ENCODE measurements at regions not wholly inside any gene's neighbourhood (a gene's known extent, or its start where the extent isn't known, plus 50 kb on each side); places are given as distances from the start of the nearest gene placed in this dataset.
"Not testable (repeated sequence)": the region's sequence is repeated elsewhere in the genome, so short reads cannot be mapped to it uniquely, and the experiment has no call there.

- H3K36me3 ChIP-seq (ENCODE audit: control insufficient read depth in 1 of 2, insufficient read depth in 2 of 2, low read length in 2 of 2): no peaks in the 10 kb centered on the region
- no peak overlapping the region for H3K27ac ChIP-seq (ENCODE audit: low read length)
- no peaks in the 10 kb centered on the region for H3K27me3 ChIP-seq (ENCODE audit: low read depth, low read length)
- H3K4me3 ChIP-seq (ENCODE audit: low read depth in 1 of 2, low read length in 2 of 2): no peak overlapping the region
- no peaks in the 10 kb centered on the region for H3K9me3 ChIP-seq (ENCODE audit: control insufficient read depth in 1 of 2, low read length in 2 of 2)
- H3K4me1 ChIP-seq (ENCODE audit: control insufficient read depth in 1 of 2, insufficient read depth in 2 of 2, low read length in 2 of 2): no peaks in the 10 kb centered on the region
Observed at GRCh38 chr12:46898989-46899388, 73.2 kb upstream of the SLC38A4 start.

GRCh38 chr12:46900734-46901463 is 75.1 kb upstream of the SLC38A4 start:
- Histone ChIP-seq H3K27ac (ENCODE audit: low read length) (no peak overlapping the region), H3K36me3 (ENCODE audit: control insufficient read depth in 1 of 2, insufficient read depth in 2 of 2, low read length in 2 of 2) (no peaks in the 10 kb centered on the region), H3K27me3 (ENCODE audit: low read depth, low read length) (no peaks in the 10 kb centered on the region), H3K4me1 (ENCODE audit: control insufficient read depth in 1 of 2, insufficient read depth in 2 of 2, low read length in 2 of 2) (no peaks in the 10 kb centered on the region), H3K9me3 (ENCODE audit: control insufficient read depth in 1 of 2, low read length in 2 of 2) (no peaks in the 10 kb centered on the region), H3K4me3 (ENCODE audit: low read depth in 1 of 2, low read length in 2 of 2) (no peak overlapping the region)

DNA sequence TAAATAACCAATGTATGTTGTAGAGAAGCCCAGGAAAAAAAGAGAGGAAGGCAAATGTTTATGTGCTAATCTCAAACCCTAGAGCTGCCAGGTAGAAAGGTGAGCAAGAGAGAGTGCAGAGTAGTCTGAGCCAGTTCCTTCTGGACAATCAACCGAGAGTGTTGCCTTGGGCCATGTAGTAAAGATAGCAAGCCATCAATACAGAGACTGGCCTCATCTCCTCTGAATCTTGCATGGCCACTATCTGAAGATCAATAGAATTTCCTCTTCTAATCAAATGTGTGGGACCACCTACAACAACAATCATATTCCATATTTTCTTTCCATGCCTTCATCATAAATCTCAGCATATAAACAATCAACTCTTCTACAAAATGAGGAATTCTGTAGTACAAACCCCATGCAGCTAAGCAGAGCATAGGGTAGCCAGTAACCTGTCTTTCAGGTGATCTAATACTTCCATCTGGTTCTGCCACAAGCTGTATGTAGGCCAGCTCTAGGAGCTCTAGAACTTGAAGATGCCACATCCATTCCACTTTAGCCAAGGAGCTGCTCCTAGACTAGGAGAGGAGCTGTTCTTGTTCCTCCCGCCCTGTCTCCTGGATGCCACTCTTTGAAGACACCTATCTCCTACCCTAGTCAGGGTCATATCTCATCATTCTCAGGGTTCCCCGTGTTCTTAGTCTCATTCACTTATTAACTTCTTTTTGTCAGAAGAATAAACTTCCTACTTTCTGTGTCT is 75.8 kb upstream of the SLC38A4 start:
- Histone ChIP-seq H3K4me1 (ENCODE audit: control insufficient read depth in 1 of 2, insufficient read depth in 2 of 2, low read length in 2 of 2) (no peaks in the 10 kb centered on the region), H3K27me3 (ENCODE audit: low read depth, low read length) (no peaks in the 10 kb centered on the region), H3K36me3 (ENCODE audit: control insufficient read depth in 1 of 2, insufficient read depth in 2 of 2, low read length in 2 of 2) (no peaks in the 10 kb centered on the region), H3K27ac (ENCODE audit: low read length) (no peak overlapping the region), H3K9me3 (ENCODE audit: control insufficient read depth in 1 of 2, low read length in 2 of 2) (no peaks in the 10 kb centered on the region), H3K4me3 (ENCODE audit: low read depth in 1 of 2, low read length in 2 of 2) (no peak overlapping the region)

DNA sequence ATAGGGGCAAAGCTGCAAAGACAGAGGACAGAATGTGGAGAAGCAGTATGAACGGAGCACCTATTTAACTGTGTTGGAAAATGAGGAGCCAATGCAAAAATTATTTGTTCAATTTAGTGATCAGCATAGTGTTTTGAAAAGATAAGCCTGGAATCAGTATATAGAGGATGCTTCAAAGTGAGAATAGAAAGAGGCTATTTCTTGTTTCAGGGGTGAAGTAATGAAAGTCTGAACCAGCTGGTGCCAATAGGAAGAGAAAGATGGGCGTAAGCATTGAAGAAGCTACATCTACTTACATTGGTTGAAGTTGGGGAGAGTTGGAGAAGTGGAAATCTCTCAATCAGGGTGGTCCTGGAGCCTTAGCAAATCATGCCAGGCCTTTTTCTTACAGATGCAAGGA is 77.3 kb upstream of the SLC38A4 start:
- Histone ChIP-seq H3K4me1 (ENCODE audit: control insufficient read depth in 1 of 2, insufficient read depth in 2 of 2, low read length in 2 of 2) (no peaks in the 10 kb centered on the region), H3K9me3 (ENCODE audit: control insufficient read depth in 1 of 2, low read length in 2 of 2) (no peaks in the 10 kb centered on the region), H3K27me3 (ENCODE audit: low read depth, low read length) (no peaks in the 10 kb centered on the region), H3K4me3 (ENCODE audit: low read depth in 1 of 2, low read length in 2 of 2) (no peak overlapping the region), H3K27ac (ENCODE audit: low read length) (no peak overlapping the region), H3K36me3 (ENCODE audit: control insufficient read depth in 1 of 2, insufficient read depth in 2 of 2, low read length in 2 of 2) (no peaks in the 10 kb centered on the region)

GRCh38 chr12:46904406-46905238 is 78.8 kb upstream of the SLC38A4 start:
- Histone ChIP-seq H3K4me3 (ENCODE audit: low read depth in 1 of 2, low read length in 2 of 2) (no peak overlapping the region), H3K27ac (ENCODE audit: low read length) (no peak overlapping the region), H3K9me3 (ENCODE audit: control insufficient read depth in 1 of 2, low read length in 2 of 2) (no peaks in the 10 kb centered on the region), H3K4me1 (ENCODE audit: control insufficient read depth in 1 of 2, insufficient read depth in 2 of 2, low read length in 2 of 2) (no peaks in the 10 kb centered on the region), H3K27me3 (ENCODE audit: low read depth, low read length) (no peaks in the 10 kb centered on the region), H3K36me3 (ENCODE audit: control insufficient read depth in 1 of 2, insufficient read depth in 2 of 2, low read length in 2 of 2) (no peaks in the 10 kb centered on the region)

DNA sequence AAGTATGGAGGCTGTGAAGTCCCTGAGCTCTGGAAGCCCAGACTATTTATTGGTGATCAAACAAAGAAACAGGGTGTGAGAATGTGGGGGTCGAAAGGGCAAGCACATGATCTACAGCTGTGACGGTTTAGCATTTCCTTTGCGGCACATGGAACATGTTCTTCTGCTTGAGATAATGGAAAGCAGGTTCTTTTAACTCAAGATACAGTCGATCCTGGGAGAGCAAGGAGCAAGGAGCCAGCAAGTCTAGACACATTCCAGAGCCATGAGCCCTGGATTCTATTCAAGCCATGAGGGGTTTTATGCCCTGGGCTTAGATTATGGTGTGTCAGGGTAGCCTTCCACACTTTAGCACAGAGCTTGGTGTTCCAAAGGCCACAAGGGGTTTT is 79.4 kb upstream of the SLC38A4 start:
- not testable (repeated sequence) for H3K4me1 ChIP-seq (ENCODE audit: control insufficient read depth in 1 of 2, insufficient read depth in 2 of 2, low read length in 2 of 2); H3K4me3 ChIP-seq (ENCODE audit: low read depth in 1 of 2, low read length in 2 of 2); H3K36me3 ChIP-seq (ENCODE audit: control insufficient read depth in 1 of 2, insufficient read depth in 2 of 2, low read length in 2 of 2); H3K9me3 ChIP-seq (ENCODE audit: control insufficient read depth in 1 of 2, low read length in 2 of 2); H3K27ac ChIP-seq (ENCODE audit: low read length); H3K27me3 ChIP-seq (ENCODE audit: low read depth, low read length)

DNA sequence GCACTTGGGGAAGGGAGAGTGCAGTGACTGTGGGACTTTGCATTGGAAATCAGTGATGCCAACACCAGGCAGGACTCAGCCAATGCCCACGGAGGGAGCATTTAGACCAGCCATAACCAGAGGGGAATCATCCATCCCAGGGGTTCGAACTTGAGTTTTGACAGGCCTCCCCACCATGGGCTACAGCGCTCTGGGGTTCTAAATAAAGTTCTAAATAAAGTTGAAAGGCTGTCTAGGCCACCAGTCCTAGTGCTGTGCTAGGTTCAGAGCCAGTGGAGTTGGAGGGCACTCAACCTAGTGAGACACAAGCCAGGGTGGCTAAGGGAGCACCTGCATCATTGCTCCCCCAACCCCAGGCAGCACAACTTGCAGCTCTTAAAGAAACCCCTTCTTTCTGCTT is 82.0 kb upstream of the SLC38A4 start:
- Histone ChIP-seq H3K36me3 (ENCODE audit: control insufficient read depth in 1 of 2, insufficient read depth in 2 of 2, low read length in 2 of 2) (no peaks in the 10 kb centered on the region), H3K27me3 (ENCODE audit: low read depth, low read length) (no peaks in the 10 kb centered on the region), H3K27ac (ENCODE audit: low read length) (no peak overlapping the region), H3K4me1 (ENCODE audit: control insufficient read depth in 1 of 2, insufficient read depth in 2 of 2, low read length in 2 of 2) (no peaks in the 10 kb centered on the region), H3K4me3 (ENCODE audit: low read depth in 1 of 2, low read length in 2 of 2) (no peak overlapping the region), H3K9me3 (ENCODE audit: control insufficient read depth in 1 of 2, low read length in 2 of 2) (peaks cover 0 to 3% of the 10 kb centered on the region in 2 donors)

DNA sequence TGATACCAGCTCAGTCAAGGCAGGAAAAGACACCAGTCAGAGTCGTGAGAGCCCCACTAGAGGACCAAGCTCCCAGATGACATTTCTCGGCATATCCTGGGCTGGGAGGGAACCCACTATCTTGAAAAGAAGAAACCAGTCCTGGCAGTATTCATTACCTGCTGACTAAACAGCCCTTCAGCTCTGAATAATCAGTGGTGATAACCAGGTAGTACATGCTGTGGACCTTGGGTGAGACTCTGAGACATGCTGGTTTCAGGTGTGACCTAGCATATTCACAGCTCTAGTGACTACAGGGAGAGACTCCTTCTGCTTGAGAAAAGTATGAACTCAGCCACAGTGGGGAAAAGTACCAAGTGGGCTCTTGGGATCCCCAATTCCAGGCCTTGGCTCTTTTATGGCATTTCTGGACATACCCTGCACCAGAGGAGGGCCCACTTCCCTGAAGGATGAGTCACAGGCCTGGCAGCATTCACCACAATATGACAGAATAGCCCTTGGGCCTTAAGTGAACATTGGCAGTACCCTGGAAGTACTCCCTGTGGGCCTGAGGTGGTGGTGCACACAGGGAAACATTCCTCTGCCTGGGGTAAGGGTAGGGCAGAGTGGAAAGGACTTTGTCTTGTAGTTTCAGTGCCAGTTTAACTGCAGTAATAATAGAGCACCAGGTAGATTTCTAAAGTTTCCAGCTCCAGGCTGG is 82.6 kb upstream of the SLC38A4 start:
- no peak overlapping the region for H3K27ac ChIP-seq (ENCODE audit: low read length)
- H3K36me3 ChIP-seq (ENCODE audit: control insufficient read depth in 1 of 2, insufficient read depth in 2 of 2, low read length in 2 of 2): no peaks in the 10 kb centered on the region
- no peak overlapping the region for H3K4me3 ChIP-seq (ENCODE audit: low read depth in 1 of 2, low read length in 2 of 2)
- H3K4me1 ChIP-seq (ENCODE audit: control insufficient read depth in 1 of 2, insufficient read depth in 2 of 2, low read length in 2 of 2): no peaks in the 10 kb centered on the region
- H3K27me3 ChIP-seq (ENCODE audit: low read depth, low read length): no peaks in the 10 kb centered on the region
- peaks cover 1 to 3% of the 10 kb centered on the region in 2 donors for H3K9me3 ChIP-seq (ENCODE audit: control insufficient read depth in 1 of 2, low read length in 2 of 2)

- Histone ChIP-seq H3K36me3 (ENCODE audit: control insufficient read depth in 1 of 2, insufficient read depth in 2 of 2, low read length in 2 of 2) (no peaks in the 10 kb centered on the region), H3K27me3 (ENCODE audit: low read depth, low read length) (no peaks in the 10 kb centered on the region), H3K4me3 (ENCODE audit: low read depth in 1 of 2, low read length in 2 of 2) (no peak overlapping the region), H3K9me3 (ENCODE audit: control insufficient read depth in 1 of 2, low read length in 2 of 2) (peaks cover 3% of the 10 kb centered on the region in 2 donors), H3K27ac (ENCODE audit: low read length) (no peak overlapping the region), H3K4me1 (ENCODE audit: control insufficient read depth in 1 of 2, insufficient read depth in 2 of 2, low read length in 2 of 2) (no peaks in the 10 kb centered on the region)
Observed at GRCh38 chr12:46908936-46909635, 83.3 kb upstream of the SLC38A4 start.

- H3K36me3 ChIP-seq (ENCODE audit: control insufficient read depth in 1 of 2, insufficient read depth in 2 of 2, low read length in 2 of 2): no peaks in the 10 kb centered on the region
- no peak overlapping the region for H3K4me3 ChIP-seq (ENCODE audit: low read depth in 1 of 2, low read length in 2 of 2)
- no peaks in the 10 kb centered on the region for H3K4me1 ChIP-seq (ENCODE audit: control insufficient read depth in 1 of 2, insufficient read depth in 2 of 2, low read length in 2 of 2)
- H3K9me3 ChIP-seq (ENCODE audit: control insufficient read depth in 1 of 2, low read length in 2 of 2): peaks cover 3% of the 10 kb centered on the region in 2 donors
- H3K27me3 ChIP-seq (ENCODE audit: low read depth, low read length): no peaks in the 10 kb centered on the region
- H3K27ac ChIP-seq (ENCODE audit: low read length): no peak overlapping the region
Observed at GRCh38 chr12:46910830-46911229, 85.0 kb upstream of the SLC38A4 start.
